Ammon's horn (tissue), 1 donor: ENCODE measurements at regions not wholly inside any gene's neighbourhood (a gene's known extent, or its start where the extent isn't known, plus 50 kb on each side); places are given as distances from the start of the nearest gene placed in this dataset.
"Not testable (repeated sequence)": the region's sequence is repeated elsewhere in the genome, so short reads cannot be mapped to it uniquely, and the experiment has no call there.

ENCODE experiments used
- DNase-seq: peaks from one replicate; pipeline ENCODE4 v3.0.0-alpha.2; 2016; ENCODE audit warnings: low spot score

DNA sequence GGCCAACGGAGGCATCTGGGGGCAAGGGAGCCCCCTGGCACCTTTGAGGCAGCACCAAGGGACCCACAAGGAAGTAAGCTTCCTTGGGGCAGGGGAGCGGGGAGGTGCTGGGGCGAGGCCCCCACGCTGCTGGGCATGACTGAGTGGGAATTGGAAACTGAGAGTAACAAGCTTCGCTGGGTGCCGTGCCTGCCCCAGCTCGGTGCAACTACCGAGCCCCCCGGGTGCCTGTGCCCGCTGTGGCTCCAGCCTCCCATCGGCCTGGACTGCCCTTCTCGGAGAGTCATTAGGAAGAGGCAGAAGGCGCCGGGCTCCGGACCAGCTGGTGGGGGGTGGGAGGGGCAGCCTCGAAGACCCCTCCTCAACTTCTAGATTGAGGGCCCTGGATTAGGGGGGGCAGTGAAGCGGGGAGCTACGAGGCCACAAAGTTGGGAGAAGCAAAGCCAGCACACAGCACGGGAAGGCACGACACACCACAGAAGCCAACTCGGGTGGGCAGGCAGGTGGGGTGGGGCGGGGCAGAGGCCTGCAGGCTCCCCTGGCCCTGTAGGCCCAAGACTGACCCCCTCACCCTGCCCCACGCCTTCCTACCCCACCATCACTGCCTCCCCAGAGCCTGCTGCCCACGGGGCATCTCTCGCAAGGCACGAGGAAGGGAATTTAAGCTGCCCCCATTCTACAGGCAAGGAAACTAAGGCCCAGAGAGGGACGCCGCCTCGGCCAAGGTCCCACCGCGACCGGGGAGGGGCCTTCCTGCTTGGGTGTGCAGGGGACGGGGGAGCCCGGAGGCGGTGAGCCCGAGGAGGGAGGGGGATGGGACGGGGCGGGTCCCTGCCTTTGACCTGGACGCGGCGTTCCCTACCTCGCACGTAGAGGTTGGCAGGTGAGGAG is 83.2 kb downstream of the PTPRS start:
- no peak for DNase-seq

DNA sequence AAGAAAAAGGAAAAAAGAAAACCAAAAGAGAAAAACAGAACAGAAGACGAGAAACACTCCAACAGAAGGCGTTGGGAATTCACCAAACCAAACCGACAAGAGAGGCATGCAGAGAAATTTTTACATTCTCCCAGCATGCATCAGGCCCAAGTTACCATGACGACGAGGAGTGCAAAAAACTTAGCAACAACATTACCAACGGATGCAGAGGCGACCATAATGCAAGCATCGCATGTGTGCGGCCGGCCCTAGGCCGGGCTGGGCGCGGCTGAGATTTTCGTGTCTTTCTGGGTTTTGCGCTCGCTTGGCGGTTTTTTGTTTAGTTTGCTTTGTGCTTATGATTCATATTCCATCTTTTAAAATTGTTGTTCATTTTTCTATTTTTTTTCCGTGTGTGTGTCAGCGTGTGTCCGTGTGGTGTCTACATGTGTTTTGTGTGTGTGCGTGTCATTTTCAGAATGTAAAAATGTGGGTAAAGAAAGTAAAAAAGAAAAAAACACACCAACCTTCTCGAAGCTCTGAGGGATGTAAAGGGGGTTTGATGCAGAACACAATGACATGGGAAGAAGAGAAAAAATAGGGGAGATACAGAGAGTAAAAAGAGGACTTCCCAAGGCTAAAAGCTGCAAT is 84.9 kb downstream of the PTPRS start:
- DNase-seq, result peak; percentile 43

DNA sequence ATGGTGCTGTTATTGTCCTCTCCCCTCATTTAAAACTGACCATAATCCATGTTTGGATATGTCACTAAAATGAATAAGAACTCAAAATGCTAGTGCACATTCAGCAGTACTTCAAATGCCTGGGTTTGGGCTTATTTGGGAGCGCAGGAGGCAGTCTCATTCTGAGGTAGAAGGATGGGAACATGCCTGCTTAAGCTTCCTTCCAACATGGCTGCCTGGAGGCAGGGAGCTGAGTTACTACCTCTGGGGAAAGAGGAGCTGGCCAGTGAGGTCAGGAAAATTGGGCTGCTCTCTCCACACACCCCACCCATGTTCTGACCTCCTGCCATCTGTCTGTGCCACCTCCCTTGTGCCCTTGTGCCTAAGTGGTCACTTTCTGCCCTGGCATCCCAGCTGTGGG is 85.7 kb downstream of the PTPRS start:
- DNase-seq, result no peak

DNA sequence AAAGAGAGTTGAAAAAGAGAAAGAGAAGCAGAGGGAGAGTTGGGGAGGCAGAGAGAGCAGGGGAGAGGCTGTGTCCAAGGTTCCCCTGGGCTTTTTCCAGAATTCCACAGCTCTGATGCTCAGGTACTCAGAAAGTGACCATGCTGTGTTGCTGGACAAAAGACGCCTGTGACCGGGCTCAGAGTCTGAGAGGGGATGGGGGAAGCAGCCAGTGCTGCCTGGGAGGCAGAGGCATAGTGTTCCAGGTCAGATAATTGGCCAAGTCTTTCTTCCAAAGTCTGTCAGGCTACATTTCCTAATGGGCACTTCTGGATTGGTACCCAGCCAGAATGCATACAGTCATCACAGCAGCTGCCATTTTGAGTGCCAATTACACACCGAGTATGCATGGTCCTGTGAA is 86.1 kb downstream of the PTPRS start:
- DNase-seq, result no peak

DNA sequence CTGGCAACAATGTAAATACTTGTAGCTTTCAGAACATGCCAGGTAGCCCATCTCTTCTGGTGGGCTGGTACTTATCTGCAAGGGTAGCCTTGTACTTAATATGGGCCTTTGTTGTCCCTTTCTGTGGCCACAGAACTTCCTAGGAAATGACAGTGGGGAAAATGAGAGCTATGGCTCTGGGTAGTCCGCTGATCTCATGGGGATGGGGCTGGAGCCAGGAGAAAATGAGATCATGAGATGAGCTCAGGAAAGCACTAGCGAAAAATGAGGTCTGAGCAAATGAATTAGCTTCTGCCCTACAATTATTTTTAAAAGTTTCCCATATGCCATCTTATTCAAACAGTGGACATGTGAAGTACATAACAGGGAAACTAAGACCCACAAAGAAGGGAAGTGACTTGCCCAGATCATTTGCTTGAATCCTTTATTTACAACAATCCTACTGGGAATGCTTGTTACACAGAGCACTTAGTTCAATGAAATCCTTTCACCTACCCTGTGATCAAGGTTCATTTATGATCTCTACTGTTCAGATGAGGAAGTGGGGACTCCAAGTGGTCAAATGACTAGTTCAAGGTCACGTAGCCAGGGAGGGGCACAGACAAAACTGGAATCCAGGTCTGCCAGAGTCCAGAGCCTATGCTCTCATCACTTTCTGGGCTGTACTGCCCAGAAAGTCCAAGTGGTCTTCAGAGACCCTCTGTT is 87.1 kb downstream of the PTPRS start:
- no peak for DNase-seq

DNA sequence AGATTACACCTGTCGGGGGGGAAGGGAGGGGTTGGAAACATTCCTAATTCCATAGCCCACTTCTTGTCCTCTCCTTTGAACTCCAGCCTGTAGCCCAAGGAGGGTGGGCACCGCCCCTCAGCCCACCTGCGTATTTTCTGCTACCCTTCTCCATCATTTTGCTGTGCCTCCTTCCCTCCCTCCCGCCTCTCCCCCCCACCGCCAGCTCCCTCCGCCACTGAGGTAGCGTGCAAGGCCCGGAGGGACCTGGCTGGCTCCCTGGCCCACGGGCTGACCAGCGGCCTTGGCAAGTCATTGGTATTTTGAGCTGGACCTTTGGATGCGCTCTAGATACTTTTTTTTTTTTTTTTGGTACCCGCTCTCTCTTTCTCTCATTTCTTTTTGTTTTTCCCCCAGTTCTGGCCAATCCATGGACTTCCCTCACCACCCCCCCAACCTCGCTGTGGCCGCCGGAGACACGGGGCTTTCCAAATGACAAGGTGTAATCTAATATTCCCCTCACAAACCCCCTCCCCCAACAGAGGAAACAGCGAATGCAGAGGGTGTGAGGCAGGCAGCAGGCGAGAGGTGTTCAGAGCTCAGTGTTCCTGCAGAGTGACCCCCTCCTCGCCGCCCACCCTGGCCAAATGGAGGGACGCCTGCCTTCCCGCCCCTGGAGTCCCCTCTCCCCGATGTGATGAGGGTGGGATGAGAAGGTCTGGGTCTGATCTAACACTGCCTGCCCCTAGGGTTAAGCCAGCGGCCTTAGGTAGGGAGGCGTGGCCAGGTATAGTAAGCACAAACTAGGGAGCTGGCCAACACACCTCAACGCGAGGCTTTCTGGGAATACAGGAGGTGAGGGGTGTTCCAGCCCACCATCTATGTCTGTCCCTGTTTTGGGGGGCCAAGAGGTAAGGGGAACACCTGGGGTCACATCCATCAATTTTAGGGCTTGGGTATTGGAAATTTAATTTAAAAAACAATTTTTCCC is 89.2 kb downstream of the PTPRS start:
- DNase-seq, result no peak

DNA sequence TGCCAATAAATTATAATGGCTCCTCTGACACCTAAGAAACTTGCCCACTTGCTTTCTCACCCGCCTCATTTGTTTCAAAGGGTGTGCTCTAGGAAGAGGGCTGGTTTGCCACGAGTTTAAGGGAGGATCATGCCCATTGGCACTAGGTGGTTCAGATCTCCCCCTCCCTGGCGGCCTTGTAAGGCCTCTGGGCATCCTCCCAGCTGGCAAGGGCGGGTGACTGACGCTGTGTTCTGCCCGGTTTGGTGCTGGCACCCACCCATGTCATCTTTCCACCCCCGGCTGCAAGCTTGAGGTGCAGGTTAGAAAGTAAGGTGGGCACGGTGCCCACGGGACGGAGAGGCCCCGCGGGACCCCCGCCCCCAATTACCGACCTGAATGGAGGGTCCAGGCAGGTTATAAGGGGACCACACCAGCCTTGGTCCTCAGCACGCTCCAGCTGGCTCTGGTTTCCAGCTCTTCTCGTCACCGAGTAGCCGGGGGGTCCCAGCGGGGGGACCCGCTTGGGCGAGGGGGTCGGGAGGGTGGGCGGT is 90.4 kb downstream of the PTPRS start:
- DNase-seq, result peak; percentile 83

DNA sequence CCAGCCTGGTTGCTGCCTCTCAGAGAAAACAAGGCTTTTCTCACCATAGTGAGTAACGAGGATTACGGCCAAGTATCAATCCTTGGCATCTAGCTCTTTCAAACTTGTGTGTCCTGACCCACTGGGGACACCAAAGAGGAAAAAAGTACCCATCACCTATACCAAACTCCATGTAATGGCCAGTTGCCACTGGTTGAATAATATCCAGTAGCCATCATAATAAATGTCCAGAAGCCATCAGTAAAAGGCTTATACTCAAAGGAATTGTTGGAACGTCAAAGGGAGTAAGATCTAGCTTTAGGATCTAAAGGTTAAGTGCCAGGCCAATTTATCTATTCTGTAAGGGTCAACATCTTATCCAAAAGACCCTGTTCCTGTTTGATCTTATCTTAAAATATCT is 91.1 kb downstream of the PTPRS start:
- no peak for DNase-seq

DNA sequence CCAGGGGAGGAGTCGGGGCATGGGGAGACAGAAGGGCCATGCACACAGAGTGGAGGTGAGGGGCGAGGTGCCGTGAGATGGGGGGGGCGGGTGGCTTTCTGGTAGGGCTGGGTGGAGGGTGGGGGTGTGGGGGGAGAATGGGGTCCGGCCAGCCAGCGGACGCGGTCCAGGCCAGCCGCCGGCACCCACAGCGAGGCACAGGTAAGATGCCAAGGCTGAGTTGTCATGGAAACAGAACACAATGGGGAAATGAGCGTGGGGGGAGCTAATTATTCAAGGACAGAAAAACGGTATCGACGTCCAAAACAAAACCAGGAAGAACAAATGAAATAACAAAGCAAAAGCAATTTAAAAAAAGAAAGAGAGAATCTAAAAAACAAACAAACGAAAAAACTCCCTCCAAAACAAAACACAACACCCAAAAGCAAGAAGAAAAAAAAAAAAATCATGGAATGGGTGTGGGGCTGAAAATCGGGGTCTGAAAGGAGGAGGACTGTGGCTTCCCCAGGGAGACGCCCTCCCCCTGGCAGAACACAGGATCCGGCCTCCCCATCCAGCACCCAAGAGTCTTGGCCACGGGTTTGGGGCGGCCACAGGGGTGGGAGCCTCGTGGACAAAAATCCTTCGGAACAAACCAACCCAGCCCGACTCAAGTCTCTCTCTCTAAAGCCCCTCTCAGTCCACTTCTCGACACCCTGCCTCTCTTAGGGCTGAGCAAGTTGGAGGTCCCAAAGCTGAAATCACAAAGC is 92.5 kb downstream of the PTPRS start:
- peak; percentile 37 for DNase-seq

DNA sequence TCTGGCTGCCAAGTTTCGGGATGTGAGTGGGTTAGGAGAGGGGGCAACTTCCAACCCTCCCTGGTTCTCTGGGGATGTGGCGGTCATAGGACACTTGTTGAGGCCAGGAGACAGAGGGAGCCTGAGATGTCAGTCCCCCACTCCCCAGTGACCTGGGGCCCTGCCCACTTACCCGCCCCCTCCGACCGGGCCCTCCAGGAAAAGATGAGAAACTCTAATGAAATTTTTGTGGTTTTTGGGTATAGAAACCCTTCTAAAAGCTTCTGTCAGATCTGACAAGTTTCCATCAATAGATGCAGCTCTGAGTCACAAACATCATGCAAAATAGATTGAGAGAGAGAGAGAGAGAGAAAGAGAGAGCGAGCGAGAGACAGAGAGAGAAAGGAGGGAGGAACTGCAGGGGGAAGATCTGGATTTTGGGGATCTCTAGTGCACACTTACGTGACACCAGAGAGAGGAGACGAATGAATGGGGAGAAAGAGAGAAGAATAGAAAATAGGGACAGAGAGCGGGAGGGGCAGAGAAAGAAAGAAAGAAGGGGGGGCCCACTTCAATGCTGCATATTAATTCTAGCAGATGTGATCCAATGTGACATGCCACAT is 94.0 kb downstream of the PTPRS start:
- DNase-seq, result no peak

DNA sequence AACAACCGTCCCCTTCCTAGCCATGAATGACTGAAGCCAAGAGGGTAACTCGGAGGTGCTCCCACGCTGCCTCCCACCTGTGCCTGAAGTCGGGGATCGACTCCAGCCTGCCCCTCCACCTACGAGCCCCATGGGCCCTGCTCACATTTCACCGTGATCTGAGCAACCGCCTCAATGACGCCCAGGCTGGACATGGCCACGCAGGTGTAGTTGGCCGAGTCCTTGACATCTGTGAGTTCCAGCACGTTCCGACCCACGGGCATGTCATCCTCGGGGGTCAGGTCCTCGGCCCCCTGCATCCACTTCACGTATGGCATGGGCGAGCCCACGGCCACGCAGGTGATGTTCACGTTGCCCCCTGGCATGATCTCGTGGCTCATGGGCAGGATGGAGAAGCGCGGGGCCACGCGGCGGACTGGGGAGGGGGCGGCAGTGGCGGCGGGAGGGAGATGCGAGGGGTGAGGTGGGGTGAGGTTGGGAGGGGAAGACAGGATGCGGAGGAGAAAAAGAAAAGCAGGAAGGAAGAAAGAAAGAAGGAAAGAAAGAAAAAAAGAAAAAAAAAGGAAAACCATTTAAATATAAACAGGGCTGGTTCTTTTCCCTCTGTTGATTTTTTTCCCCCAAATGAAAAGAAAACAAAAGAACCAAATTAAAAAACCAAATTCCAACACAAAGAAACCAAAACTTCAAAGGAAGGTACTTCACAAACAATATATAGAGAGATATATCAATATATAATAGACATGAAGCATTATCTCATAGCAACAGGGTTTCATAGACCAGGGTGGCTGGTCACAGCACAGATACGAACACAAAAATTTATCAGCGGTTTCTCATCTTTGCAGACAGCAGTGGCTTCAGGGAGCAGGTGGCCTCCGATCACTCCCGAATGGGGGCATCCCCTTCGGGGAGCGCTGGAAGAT is 94.7 kb downstream of the PTPRS start:
- no peak for DNase-seq

DNA sequence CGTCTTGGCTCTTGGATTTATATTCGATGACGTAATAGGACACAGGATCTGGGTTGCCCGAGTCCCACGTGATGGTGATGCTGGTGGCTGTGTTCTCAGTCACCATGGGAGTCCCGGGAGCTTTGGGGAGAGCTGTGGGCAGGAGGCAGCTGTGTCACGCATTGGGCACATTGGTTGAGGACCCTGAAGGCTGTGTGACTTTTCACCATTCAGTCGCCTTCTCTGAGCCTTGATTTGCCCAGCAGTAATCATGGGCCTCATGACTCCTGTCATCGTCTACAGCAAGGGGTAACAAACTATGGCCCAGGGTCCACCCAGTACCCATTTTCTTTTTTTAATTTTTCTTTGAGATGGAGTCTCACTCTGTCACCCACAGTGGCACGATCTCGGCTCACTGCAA is 96.3 kb downstream of the PTPRS start:
- no peak for DNase-seq

DNA sequence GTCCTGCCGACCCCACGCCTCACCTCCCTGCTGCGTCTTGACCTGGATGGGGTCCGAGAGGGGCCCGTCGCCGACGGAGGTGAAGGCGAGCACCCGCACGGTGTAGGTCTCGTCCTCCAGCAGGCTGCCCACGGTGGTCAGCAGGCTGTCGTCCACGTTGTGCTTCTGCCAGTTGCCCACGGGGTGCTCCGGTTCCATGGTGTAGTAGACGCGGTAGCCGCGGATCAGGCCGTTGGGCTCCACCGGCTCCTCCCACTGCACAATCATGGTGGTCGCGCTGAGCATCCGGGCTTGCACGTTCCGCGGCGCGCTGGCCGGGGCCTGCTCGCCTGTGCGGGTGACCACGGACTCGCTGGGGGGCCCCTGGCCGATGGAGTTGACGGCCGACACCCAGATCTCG is 96.7 kb downstream of the PTPRS start:
- no peak for DNase-seq

DNA sequence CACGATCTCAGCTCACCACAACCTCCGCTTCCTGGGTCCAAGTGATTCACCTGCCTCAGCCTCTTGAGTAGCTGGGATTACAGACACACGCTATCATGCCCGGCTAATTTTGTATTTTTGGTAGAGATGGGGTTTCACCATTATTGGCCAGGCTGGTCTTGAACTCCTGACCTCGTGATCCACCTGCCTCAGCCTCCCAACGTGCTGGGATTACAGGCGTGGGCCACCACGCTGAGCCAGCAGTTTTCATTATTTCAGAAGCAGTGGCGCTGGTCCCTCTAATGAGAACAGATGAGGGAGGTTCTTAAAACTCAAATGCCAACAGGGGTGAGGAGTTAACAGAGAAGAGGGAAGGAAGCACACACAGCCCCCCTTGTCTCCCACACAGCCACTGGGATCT is 98.7 kb downstream of the PTPRS start:
- not testable (repeated sequence) for DNase-seq

DNA sequence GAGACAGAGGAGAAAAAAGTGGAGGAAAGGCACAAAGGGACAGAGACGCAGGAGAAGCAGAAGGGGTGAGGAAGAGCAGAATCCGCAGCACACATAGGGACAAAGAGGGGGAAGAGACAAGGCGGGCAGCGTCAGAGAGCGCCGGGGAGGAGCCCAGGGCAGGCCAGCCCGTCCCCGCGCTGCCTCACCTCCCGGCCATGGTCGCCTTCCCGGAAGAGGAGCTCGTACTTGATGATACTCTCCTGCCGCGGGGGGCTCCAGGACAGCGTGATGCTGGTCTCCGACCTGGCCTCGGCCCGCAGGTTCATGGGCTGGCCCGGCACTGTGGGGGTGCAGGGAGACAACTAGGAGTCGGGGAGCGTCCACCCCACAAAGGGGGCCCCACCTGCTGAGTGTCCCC is 100.6 kb downstream of the PTPRS start:
- no peak for DNase-seq

DNA sequence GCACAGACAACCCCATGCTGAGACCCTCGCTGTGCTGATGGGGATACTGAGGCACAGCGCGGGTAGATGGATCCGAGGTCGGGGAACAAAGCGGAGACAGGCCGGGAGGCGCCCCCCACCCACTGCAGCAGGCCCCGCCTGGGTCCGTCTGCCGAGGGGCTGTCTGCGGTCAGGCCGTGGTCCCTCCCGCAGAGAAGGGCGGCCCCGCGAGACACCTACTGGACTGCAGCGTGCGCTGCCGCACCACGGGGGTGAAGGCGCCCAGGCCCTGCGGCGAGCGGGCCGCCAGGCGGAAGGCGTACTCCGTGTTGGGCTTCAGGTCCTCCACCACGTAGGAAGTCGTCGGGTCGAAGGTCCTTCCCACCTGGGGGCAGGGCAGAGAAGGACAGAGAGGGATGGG is 101.9 kb downstream of the PTPRS start:
- DNase-seq, result no peak

DNA sequence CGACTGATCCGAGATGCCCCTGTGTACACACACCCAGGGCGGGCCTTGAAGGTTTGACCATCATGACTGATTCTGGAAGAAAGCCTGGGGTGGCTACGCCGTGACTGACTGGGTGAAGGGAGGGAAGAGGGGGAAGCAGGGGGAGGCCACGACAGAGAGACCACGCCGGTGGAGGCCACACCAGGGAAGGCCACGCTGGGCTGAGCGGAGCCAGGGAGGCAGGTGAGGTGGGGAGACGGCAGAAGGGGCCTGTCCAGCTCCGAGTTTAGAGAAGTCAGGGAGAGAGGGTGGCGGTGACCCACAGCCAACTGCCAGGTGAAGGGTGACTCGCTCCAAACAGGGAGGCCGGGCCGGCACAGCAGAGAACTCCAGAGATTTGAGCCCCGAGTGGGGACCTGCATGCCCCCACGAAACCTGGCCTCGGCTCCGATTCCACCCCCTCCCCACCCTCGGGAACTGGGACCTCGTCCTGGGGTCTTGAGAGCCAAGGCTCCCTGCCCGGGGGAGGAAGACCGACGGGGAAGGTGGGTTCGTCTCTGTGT is 102.6 kb downstream of the PTPRS start:
- no peak for DNase-seq

DNA sequence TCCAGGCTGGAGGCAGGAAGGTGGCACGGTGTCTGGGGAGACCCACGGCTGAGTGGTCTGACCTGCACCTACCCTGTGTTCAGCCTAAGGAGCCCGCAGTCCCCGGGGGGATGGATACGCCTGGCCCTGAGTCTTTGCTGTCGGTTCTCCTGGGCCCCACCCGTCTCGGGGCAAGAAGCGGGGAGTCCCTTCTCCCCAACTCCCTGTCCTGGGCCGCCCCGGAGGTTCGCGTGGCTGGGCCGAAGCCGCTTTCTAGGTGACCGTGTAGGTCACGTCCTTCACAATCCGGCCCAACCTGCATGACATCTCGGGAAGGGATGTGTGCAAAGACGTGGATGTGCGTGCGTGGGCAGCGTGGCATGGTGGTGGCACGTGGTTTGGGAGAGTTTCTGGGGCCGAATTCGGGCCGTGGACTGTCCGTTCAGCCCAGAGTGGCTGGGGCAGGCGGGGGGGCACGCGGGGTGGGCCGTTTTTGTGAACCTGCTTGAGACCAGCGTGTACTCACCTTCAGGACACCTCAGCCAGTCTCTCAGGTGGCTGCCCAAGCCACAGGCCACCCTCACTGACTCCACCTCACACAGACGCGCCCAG is 103.3 kb downstream of the PTPRS start:
- DNase-seq, result no peak
